Lower lobe of right lung (tissue), 2 donors: ENCODE measurements at regions not wholly inside any gene's neighbourhood (a gene's known extent, or its start where the extent isn't known, plus 50 kb on each side); places are given as distances from the start of the nearest gene placed in this dataset.

Source experiments
- ATAC-seq, 2 donors: fragments of 200-7000 bp; cut with Tn5 transposase; one replicate each; pipeline ENCODE4 v1.9.1; 2020 to 2022; ENCODE audit warnings: mild to moderate bottlenecking in 2 of 2, moderate library complexity in 2 of 2
- DNase-seq: peaks from one replicate; pipeline ENCODE4 v3.0.0-alpha.2; 2020
- H3K27ac ChIP-seq: fragments of 200-600 bp; one replicate; pipeline ENCODE4 v1.8.0; 2022
- H3K27me3 ChIP-seq: fragments of 200-600 bp; one replicate; pipeline ENCODE4 v1.8.0; 2022; ENCODE audit warnings: low read depth
- H3K36me3 ChIP-seq: fragments of 200-600 bp; one replicate; pipeline ENCODE4 v1.8.0; 2022; ENCODE audit warnings: mild to moderate bottlenecking
- H3K4me1 ChIP-seq: fragments of 200-600 bp; one replicate; pipeline ENCODE4 v1.8.0; 2022
- H3K4me3 ChIP-seq: fragments of 200-600 bp; one replicate; pipeline ENCODE4 v1.8.0; 2022; ENCODE audit warnings: mild to moderate bottlenecking
- H3K9me3 ChIP-seq: fragments of 200-600 bp; one replicate; pipeline ENCODE4 v1.8.0; 2022
- intact Hi-C: fragments of 100-400 bp; cut with DNase I; formaldehyde crosslinking; loops from one replicate; pipeline ENCODE4 v1.11.0; 2022
- TF ChIP-seq, protein P1 (sequence below): fragments of 200-600 bp; IDR thresholded peaks from one replicate; pipeline ENCODE4 v1.8.0; 2022; ENCODE audit warnings: antibody characterized with exemption, mild to moderate bottlenecking
- donor health status: DM: no; HTN: yes; CAD: no; lungs with severe emphysema.

DNA sequence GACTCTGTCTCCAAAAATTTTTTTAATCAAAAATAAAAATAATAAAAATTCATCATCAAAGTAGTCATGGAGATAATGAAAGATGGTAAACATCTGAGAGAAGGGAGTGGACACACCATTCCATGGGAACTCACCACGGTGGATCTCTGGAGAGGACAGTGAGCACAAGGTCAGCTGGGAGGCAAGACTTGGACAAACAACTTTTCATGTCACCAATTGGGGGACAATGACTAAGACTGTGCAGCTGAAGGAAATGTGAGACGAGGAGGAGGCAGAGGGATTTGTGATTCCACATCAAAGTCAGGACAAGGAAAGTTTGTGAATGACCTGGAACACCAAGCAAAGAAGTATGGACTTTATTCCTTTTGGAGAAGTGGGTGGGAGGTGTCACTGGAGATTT lies 121.0 kb upstream of the SH3BP4 start:
- Histone ChIP-seq H3K36me3 (no peaks in the 10 kb centered on the region), H3K27ac (no peak overlapping the region), H3K27me3 (no peaks in the 10 kb centered on the region), H3K9me3 (no peaks in the 10 kb centered on the region), H3K4me1 (no peaks in the 10 kb centered on the region), H3K4me3 (no peak overlapping the region)
- ATAC-seq (no peak), DNase-seq (no peak)
- TF ChIP-seq, protein P1, sequence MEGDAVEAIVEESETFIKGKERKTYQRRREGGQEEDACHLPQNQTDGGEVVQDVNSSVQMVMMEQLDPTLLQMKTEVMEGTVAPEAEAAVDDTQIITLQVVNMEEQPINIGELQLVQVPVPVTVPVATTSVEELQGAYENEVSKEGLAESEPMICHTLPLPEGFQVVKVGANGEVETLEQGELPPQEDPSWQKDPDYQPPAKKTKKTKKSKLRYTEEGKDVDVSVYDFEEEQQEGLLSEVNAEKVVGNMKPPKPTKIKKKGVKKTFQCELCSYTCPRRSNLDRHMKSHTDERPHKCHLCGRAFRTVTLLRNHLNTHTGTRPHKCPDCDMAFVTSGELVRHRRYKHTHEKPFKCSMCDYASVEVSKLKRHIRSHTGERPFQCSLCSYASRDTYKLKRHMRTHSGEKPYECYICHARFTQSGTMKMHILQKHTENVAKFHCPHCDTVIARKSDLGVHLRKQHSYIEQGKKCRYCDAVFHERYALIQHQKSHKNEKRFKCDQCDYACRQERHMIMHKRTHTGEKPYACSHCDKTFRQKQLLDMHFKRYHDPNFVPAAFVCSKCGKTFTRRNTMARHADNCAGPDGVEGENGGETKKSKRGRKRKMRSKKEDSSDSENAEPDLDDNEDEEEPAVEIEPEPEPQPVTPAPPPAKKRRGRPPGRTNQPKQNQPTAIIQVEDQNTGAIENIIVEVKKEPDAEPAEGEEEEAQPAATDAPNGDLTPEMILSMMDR: no peak
- intact Hi-C loops: no loop called here

DNA sequence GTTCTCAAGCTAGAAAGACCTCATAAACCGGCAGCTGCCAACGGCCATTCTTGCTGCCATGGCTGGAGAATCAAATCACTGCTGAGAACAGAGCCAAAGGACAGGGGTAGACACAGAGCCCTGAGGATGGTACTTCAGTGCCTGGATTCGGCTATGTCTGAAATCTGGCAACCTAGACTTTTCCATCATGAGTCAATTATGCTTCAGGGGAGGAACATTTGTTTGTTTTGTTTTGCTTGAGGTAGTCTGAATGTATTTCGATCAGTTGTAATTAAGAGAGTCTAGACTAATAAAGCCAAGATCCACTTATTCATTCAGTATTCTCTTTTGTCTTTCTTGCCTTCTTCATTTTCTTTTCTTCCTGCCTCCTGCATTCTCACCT lies 122.8 kb upstream of the SH3BP4 start:
- intact Hi-C loops: no loop called here
- Histone ChIP-seq H3K36me3 (no peaks in the 10 kb centered on the region), H3K9me3 (no peaks in the 10 kb centered on the region), H3K4me3 (no peak overlapping the region), H3K27me3 (no peaks in the 10 kb centered on the region), H3K27ac (no peak overlapping the region), H3K4me1 (no peaks in the 10 kb centered on the region)
- DNase-seq (no peak), ATAC-seq (no peak)
- TF ChIP-seq, protein P1: no peak

DNA sequence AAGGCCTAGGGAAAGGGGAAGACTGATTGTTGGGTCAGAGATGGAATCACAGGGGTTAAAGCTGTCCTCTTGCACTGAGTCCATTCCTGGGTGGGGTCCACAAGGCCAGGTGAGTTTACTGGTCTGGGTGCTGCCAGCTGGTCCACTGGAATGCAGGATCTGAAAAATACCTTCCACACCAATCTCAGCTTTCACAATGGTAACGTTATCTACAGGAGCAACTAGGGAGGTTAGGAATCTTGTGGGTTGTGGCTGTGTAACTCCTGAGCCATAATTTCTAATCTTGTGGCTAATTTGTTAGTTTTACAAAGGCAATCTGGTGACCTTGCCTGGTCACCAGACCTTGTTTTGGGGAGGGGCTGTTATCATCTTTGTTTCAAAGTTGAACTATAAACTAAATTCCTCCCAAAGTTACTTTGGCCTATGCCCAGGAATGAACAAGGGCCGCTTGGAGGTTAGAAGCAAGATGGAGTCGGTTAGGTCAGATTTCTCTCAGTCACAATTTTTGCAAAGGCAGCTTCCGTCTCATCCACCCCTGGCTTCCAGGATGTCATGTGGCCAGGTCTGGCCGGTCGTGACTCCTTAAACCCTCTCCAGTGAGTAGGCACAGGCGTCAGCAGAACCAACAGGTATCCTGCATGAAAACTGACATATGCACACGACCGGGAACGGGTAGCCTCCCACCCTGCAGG lies 123.3 kb upstream of the SH3BP4 start:
- no peaks in the 10 kb centered on the region for H3K4me1 ChIP-seq
- DNase-seq (no peak), ATAC-seq (no peak)
- H3K4me3 ChIP-seq: no peak overlapping the region
- TF ChIP-seq, protein P1: no peak
- no peaks in the 10 kb centered on the region for H3K36me3 ChIP-seq
- H3K27me3 ChIP-seq: no peaks in the 10 kb centered on the region
- intact Hi-C loops: no loop called here
- H3K9me3 ChIP-seq: no peaks in the 10 kb centered on the region
- no peak overlapping the region for H3K27ac ChIP-seq

DNA sequence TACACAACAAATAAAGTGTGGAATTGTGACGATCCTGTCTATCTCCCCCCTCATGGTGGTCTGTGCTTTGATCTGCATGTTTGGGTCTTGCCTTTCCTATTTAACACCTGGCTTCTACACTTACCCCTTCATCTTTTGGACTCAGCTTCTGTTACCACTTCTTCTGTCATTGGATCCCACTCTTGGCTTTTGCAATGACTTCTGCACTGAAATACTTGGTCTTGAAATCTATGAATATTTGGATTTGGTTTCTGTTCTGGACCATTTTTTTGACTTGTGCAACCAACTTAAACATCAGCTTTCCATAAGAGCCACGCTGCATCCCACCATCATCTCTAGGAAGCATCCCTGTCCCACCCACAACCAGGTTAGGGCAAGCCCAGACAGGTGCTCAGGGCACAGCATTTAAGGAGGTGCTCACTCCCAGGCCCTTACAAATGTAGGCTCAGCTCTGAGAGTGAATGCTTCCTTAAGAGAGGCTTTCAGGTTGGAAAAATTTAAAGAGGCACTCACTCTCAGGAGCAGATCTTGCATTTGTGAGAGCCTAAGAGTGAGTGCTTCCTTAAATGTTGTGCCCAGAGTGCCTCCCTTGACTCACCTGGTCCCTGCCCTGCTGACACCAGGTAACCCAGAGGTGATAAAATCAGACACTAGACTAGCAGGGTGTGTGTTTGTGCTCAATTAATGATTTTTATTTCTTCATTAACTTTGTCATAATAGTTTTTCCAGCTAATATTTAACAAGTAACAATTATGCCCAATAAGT lies 124.5 kb upstream of the SH3BP4 start:
- DNase-seq: no peak
- Histone ChIP-seq H3K4me3 (no peak overlapping the region), H3K36me3 (no peaks in the 10 kb centered on the region), H3K27ac (no peak overlapping the region), H3K9me3 (no peaks in the 10 kb centered on the region), H3K4me1 (no peaks in the 10 kb centered on the region), H3K27me3 (no peaks in the 10 kb centered on the region)
- intact Hi-C loops: no loop called here
- peak; percentile 19 to 38 for ATAC-seq
- TF ChIP-seq, protein P1: no peak

DNA sequence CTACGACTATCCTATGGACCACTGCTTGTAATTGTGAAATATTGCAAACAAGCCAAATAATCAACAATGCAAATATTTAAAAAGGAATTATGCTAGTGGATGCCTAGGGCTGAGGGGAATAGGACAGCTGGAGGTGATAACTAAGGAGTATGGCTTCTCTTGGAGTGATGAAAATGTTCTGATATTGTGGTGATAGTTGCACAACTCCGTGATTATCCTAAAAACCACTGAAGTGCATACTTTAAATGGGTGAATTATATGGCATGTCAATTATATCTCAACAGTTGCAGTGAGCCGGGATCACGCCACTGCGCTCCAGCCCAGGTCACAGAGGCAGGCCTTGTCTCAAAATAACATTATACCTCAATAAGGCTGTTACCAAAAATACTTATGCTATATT lies 125.1 kb upstream of the SH3BP4 start:
- intact Hi-C loops: no loop called here
- H3K36me3 ChIP-seq: no peaks in the 10 kb centered on the region
- no peaks in the 10 kb centered on the region for H3K4me1 ChIP-seq
- DNase-seq (no peak), ATAC-seq (no peak)
- TF ChIP-seq, protein P1: no peak
- no peak overlapping the region for H3K4me3 ChIP-seq
- no peaks in the 10 kb centered on the region for H3K9me3 ChIP-seq
- no peaks in the 10 kb centered on the region for H3K27me3 ChIP-seq
- no peak overlapping the region for H3K27ac ChIP-seq
